Heart right ventricle (tissue), 16 donors: ENCODE measurements at regions not wholly inside any gene's neighbourhood (a gene's known extent, or its start where the extent isn't known, plus 50 kb on each side); places are given as distances from the start of the nearest gene placed in this dataset.

Source experiments
- ATAC-seq, 8 donors: fragments of 200-7000 bp; cut with Tn5 transposase; one replicate each; pipeline ENCODE4 v1.9.1; 2020; ENCODE audit warnings: mild to moderate bottlenecking in 8 of 8, moderate library complexity in 8 of 8, moderate number of reproducible peaks in 1 of 8
- DNase-seq, 2 donors: peaks; one replicate each; pipeline ENCODE4 v3.0.0-alpha.2; 2020
- H3K27ac ChIP-seq, 10 donors: fragments of 200-600 bp; sonication (generic) in 2 of 10; one replicate each; pipeline versions ENCODE4 v1.5.0 to v1.8.0; 2020 to 2022; ENCODE audit warnings: mild to moderate bottlenecking in 3 of 10
- H3K27me3 ChIP-seq, 7 donors: fragments of 200-600 bp; one replicate each; pipeline ENCODE4 v1.8.0; 2021 to 2022; ENCODE audit warnings: mild to moderate bottlenecking in 2 of 7
- H3K36me3 ChIP-seq, 9 donors: fragments of 200-600 bp; sonication (generic) in 1 of 9; one replicate each; pipeline versions ENCODE4 v1.5.0 to v1.8.0; 2020 to 2022; ENCODE audit warnings: mild to moderate bottlenecking in 2 of 9
- H3K4me1 ChIP-seq, 9 donors: fragments of 200-600 bp; sonication (generic) in 1 of 9; one replicate each; pipeline versions ENCODE4 v1.5.0 to v1.8.0; 2020 to 2022; ENCODE audit warnings: mild to moderate bottlenecking in 4 of 9
- H3K4me3 ChIP-seq, 10 donors: fragments of 200-600 bp; sonication (generic) in 2 of 10; one replicate each; pipeline versions ENCODE4 v1.5.0 to v1.8.0; 2020 to 2022; ENCODE audit warnings: mild to moderate bottlenecking in 7 of 10, moderate library complexity in 2 of 10
- H3K9me3 ChIP-seq, 11 donors: fragments of 200-600 bp in 10 of 11; sonication (generic) in 2 of 11; one replicate each; pipeline versions ENCODE4 v1.5.0 to v1.8.0; 2013 to 2022; ENCODE audit warnings: mild to moderate bottlenecking in 2 of 11, control low read depth in 1 of 11, moderate library complexity in 1 of 11
- CTCF ChIP-seq, 9 donors: fragments of 200-600 bp; sonication (generic) in 2 of 9; IDR thresholded peaks; one replicate each; pipeline versions ENCODE4 v1.5.0 to v1.8.0; 2021 to 2022; ENCODE audit warnings: antibody characterized with exemption in 9 of 9, mild to moderate bottlenecking in 5 of 9, moderate library complexity in 1 of 9
- WGBS, 2 donors: extraction: QIAGEN DNeasy Blood & Tissue Kit; methylation state at CpG; one replicate each; pipeline ENCODE4 v1.1.7; 2013; ENCODE audit warnings: inconsistent platforms in 1 of 2; 5-methylcytosine and 5-hydroxymethylcytosine counted together
- intact Hi-C, 10 donors: fragments of 100-400 bp; cut with DNase I; formaldehyde crosslinking; loops; one replicate each; pipeline versions ENCODE4 v1.11.1 to v1.14.2; 2022
- donor health status: Arrhythmogenic right ventricular cardiomyopathy.
- donor health status: ischemic (EF 13 %, LVEDD 7.1; RV severe dilation, severe dysfunction).
- donor health status: healthy with polysubstance abuse.
- donor health status: DM: no; HTN: yes; CAD: no.
- donor health status: DM: no; HTN: no; CAD: no.
- donor health status: ischemic (EF 25% LVEDD 6.9; RV normal size, moderate dysfunction).
- donor health status: ischemic (EF 25% LVEDD 5.7; RV mildly dilated, moderate dysfunction).
- donor health status: healthy.
- donor health status: DM: yes; HTN: yes; CAD: no.
- donor health status: Ischemic cardiomyopathy.
- donor health status: ischemic (EF 35%, LVEDD 5.7; RV mildly dilated, moderate dysfunction).
- donor health status: nonischemic (EF 11% LVEDD 7.7; RV severe dilation, severe dysfunction).
- donor health status: DM: yes; HTN: yes; CAD: no.
- donor health status: PGD.
- donor health status: ischemic (EF 29% LVEDD 5.4; RV normal size, mild dysfunction).
- donor health status: nonischemic (EF 23%, LVEDD 6.1; RV moderate dilation, normal function).

DNA sequence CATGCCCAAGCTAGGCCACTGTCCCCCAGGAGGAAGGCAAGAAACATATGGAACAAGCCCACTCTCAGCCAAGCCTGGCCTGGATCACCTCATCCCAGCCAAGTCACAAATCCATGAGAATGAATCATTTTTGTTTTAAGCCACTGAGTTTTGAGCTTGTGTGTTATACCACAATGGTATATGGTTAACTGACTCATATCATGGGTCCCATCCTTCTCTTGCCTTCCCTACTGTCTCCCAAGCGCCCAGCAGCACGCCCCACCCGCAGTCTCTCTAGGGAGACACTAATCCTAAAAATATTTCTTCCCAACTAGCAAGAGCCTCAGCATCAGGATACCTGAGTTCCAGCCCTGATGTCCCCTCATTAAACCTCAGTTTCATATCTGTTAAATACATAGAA is 248.1 kb downstream of the CDK5RAP2 start:
- peaks cover 0 to 9% (median 0%) of the 10 kb centered on the region in 11 donors for H3K9me3 ChIP-seq
- 87 to 92% methylated on average over 3 of the region's 3 CpGs for WGBS, 2 donors
- H3K4me3 ChIP-seq, result no peak overlapping the region
- no peak for TF ChIP-seq CTCF (IDR thresholded peaks at IDR 0.05)
- intact Hi-C loops, result no loop called here
- no peak overlapping the region for H3K27ac ChIP-seq
- ATAC-seq (no peak), DNase-seq (no peak)
- no peaks in the 10 kb centered on the region for H3K36me3 ChIP-seq
- peaks cover 0 to 8% (median 0%) of the 10 kb centered on the region in 7 donors for H3K27me3 ChIP-seq
- no peaks in the 10 kb centered on the region for H3K4me1 ChIP-seq

GRCh38 chr9:120330031-120330430 is 249.9 kb downstream of the CDK5RAP2 start:
- no peak for DNase-seq
- no peak overlapping the region for H3K4me3 ChIP-seq
- H3K27ac ChIP-seq, result no peak overlapping the region
- ATAC-seq, result no peak
- H3K9me3 ChIP-seq, result peaks cover 0 to 9% (median 0%) of the 10 kb centered on the region in 11 donors
- TF ChIP-seq CTCF (IDR thresholded peaks at IDR 0.05), result no peak
- intact Hi-C loops, result no loop called here
- peaks cover 0 to 8% (median 0%) of the 10 kb centered on the region in 7 donors for H3K27me3 ChIP-seq
- H3K4me1 ChIP-seq, result no peaks in the 10 kb centered on the region
- 94 to 96% methylated on average over 2 of the region's 2 CpGs for WGBS, 2 donors
- H3K36me3 ChIP-seq, result no peaks in the 10 kb centered on the region

- Histone ChIP-seq H3K27me3 (peaks cover 0 to 3% (median 0%) of the 10 kb centered on the region in 7 donors), H3K27ac (no peak overlapping the region), H3K4me3 (no peak overlapping the region), H3K36me3 (no peaks in the 10 kb centered on the region), H3K4me1 (no peaks in the 10 kb centered on the region), H3K9me3 (peaks cover 0 to 9% (median 0%) of the 10 kb centered on the region in 11 donors)
- no peak for DNase-seq
- no peak for TF ChIP-seq CTCF (IDR thresholded peaks at IDR 0.05)
- ATAC-seq, result no peak
- WGBS, 2 donors, result 88 to 98% methylated on average over 3 of the region's 3 CpGs
- intact Hi-C loops, result no loop called here
Measured at GRCh38 chr9:120327322-120327721, 252.6 kb downstream of the CDK5RAP2 start.

DNA sequence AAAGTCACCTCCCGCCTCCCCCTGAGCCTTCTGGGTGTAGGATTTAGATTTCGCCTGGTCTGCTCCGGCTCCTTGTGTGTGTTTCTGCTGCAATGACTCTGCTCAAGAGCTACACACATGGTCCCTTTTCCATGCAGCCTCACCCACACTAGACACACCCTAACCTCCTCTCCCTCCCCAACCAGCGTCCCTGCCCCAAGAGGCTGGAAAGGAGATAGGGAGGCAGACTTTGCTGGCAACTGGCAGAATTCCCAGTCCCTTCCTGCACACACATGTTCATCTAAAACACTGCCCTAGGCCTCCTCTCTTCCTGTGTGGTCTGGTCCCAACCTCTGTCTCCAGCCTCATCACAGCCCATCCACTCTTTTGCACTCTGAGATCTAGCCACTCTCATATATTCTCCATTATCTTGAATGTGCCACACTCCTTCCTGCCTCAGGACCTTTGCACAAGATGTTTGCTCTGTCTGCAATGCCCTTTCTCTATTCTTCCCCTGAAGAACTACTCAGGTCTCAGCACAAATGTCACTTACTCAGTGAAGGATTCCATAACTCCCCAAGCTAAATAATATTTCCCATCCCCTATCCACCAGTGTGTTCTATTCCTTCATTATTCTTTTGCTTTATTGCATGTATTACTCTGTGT is 253.8 kb downstream of the CDK5RAP2 start:
- H3K4me1 ChIP-seq, result no peaks in the 10 kb centered on the region
- no peak for TF ChIP-seq CTCF (IDR thresholded peaks at IDR 0.05)
- H3K27me3 ChIP-seq, result peaks cover 0 to 3% (median 0%) of the 10 kb centered on the region in 7 donors
- H3K27ac ChIP-seq, result no peak overlapping the region
- H3K4me3 ChIP-seq, result no peak overlapping the region
- no peak for ATAC-seq
- 70 to 71% methylated on average over 4 of the region's 4 CpGs for WGBS, 2 donors
- no peak for DNase-seq
- no peaks in the 10 kb centered on the region for H3K36me3 ChIP-seq
- intact Hi-C loops, result no loop called here
- peaks cover 0 to 9% (median 0%) of the 10 kb centered on the region in 11 donors for H3K9me3 ChIP-seq
